Chondrocyte (in vitro differentiated cells): ENCODE measurements at regions not wholly inside any gene's neighbourhood (a gene's known extent, or its start where the extent isn't known, plus 50 kb on each side); places are given as distances from the start of the nearest gene placed in this dataset.

Source experiments
- DNase-seq: peaks from one replicate; pipeline ENCODE4 v3.0.0; 2021; ENCODE audit warnings: mixed read lengths, low spot score
- H3K27ac Mint-ChIP-seq: one replicate; pipeline ENCODE4 v1.8.0; 2021; ENCODE audit warnings: mild to moderate bottlenecking, moderate library complexity, mixed read lengths; ENCODE audit not compliant: unreplicated experiment
- H3K27me3 Mint-ChIP-seq: 2 replicates; pipeline ENCODE4 v1.8.0; 2021; ENCODE audit warnings: low read depth, mixed read lengths
- H3K36me3 Mint-ChIP-seq: 2 replicates; pipeline ENCODE4 v1.8.0; 2021; ENCODE audit warnings: low read depth, mixed read lengths
- H3K4me1 Mint-ChIP-seq: 2 replicates; pipeline ENCODE4 v1.8.0; 2021; ENCODE audit warnings: low read depth, mild to moderate bottlenecking, mixed read lengths
- H3K4me3 Mint-ChIP-seq: one replicate; pipeline ENCODE4 v1.8.0; 2021; ENCODE audit warnings: mild to moderate bottlenecking, moderate library complexity, mixed read lengths; ENCODE audit not compliant: unreplicated experiment
- H3K9me3 Mint-ChIP-seq: 2 replicates; pipeline ENCODE4 v1.8.0; 2021; ENCODE audit warnings: low read depth, mixed read lengths
- CTCF ChIP-seq: fragments of 200-600 bp; sonication (generic); IDR thresholded peaks from 2 replicates; pipeline ENCODE4 v1.5.0; 2021; ENCODE audit warnings: antibody characterized with exemption, mild to moderate bottlenecking, moderate library complexity

DNA sequence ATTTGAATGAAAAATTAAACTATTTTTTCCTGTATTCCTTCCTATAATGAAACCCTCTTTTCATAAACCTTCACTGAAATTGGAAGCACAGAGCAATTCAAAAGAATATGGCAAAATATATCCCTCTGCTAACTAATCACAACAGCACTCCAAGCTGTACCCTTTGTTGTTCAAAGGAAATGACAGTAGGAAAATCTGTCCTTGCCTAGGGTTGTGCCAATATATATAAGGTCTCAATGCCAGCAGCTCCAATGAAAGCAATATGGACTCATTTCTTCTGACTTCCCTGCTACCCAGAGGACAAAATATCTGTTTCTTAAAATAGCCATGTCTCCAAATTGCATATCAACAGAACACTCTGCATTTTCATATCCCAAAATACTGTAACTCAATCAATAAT is 373.9 kb upstream of the MC4R start:
- Mint-ChIP-seq H3K4me3 (no peak overlapping the region), H3K36me3 (no peaks in the 10 kb centered on the region), H3K9me3 (no peaks in the 10 kb centered on the region), H3K27ac (no peak overlapping the region), H3K27me3 (peaks cover 9% of the 10 kb centered on the region), H3K4me1 (no peaks in the 10 kb centered on the region)
- DNase-seq, result no peak
- TF ChIP-seq CTCF, result no peak

GRCh38 chr18:60746919-60747318 is 374.3 kb upstream of the MC4R start:
- H3K9me3 Mint-ChIP-seq, result no peaks in the 10 kb centered on the region
- TF ChIP-seq CTCF, result no peak
- H3K27me3 Mint-ChIP-seq, result peaks cover 9% of the 10 kb centered on the region
- H3K36me3 Mint-ChIP-seq, result no peaks in the 10 kb centered on the region
- no peak overlapping the region for H3K4me3 Mint-ChIP-seq
- no peaks in the 10 kb centered on the region for H3K4me1 Mint-ChIP-seq
- DNase-seq, result no peak
- H3K27ac Mint-ChIP-seq, result no peak overlapping the region

DNA sequence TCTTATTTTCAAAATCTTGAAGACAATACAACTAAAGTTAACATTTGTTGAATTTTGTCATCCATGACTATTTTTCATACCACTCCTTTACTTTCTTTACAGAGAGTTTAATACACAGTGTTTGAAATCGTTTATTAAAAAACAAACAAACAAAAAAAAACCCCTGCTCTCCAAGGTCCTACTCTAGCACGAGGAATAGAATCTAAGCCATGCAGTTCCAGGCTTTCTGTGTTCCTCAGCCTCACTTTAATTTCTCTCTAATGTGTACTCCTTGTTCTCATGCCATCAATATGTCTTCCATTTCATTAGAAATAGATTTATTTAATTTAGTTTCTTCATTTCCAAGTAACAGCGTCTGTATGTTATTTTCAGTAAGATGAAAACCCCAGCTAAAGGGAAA is 381.2 kb upstream of the MC4R start:
- Mint-ChIP-seq H3K27ac (no peak overlapping the region), H3K9me3 (no peaks in the 10 kb centered on the region), H3K27me3 (peaks cover 12% of the 10 kb centered on the region), H3K36me3 (no peaks in the 10 kb centered on the region), H3K4me1 (no peaks in the 10 kb centered on the region), H3K4me3 (no peak overlapping the region)
- DNase-seq, result no peak
- TF ChIP-seq CTCF, result no peak

GRCh38 chr18:60754413-60755009 is 381.9 kb upstream of the MC4R start:
- DNase-seq, result no peak
- Mint-ChIP-seq H3K9me3 (no peaks in the 10 kb centered on the region), H3K4me3 (no peak overlapping the region), H3K27me3 (peaks cover 12% of the 10 kb centered on the region), H3K4me1 (no peaks in the 10 kb centered on the region), H3K36me3 (no peaks in the 10 kb centered on the region), H3K27ac (no peak overlapping the region)
- no peak for TF ChIP-seq CTCF

- no peak for TF ChIP-seq CTCF
- H3K4me1 Mint-ChIP-seq, result no peaks in the 10 kb centered on the region
- no peak for DNase-seq
- no peaks in the 10 kb centered on the region for H3K36me3 Mint-ChIP-seq
- peaks cover 12% of the 10 kb centered on the region for H3K27me3 Mint-ChIP-seq
- H3K4me3 Mint-ChIP-seq, result no peak overlapping the region
- no peak overlapping the region for H3K27ac Mint-ChIP-seq
- H3K9me3 Mint-ChIP-seq, result no peaks in the 10 kb centered on the region
Measured at GRCh38 chr18:60755134-60755533, 382.6 kb upstream of the MC4R start.
